HG03521 (cell line): ENCODE measurements at regions not wholly inside any gene's neighbourhood (a gene's known extent, or its start where the extent isn't known, plus 50 kb on each side); places are given as distances from the start of the nearest gene placed in this dataset.

Experiments
- ATAC-seq: cut with Tn5 transposase; IDR thresholded peaks from one replicate; pipeline ENCODE4 v1.9.1; 2021; ENCODE audit warnings: mild to moderate bottlenecking, moderate library complexity; ENCODE audit not compliant: unreplicated experiment

GRCh38 chr13:44627441-44627840, 51.3 kb upstream of the TSC22D1 start:
- ATAC-seq, result no peak

DNA sequence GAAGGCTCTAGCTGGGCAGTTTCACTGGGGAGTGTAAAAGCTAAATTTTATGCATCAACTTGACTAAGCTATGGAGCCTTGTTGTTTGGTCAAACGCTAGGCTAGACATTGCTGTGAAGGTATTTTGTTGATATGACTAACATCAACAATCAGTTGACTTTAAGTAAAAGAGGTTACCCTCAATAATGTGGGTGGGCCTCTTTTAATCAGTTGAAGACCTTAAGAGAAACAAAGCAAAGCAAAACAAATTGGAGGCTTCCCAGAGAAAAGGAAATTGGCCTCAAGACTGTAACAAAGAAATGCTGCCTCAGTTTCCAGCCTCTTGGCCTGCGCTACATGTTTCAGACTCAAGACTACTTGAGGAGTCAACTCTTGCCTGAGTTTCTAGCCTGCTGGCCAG, 50.0 kb upstream of the TSC22D1 start:
- no peak for ATAC-seq
